Left cardiac atrium (tissue), 4 donors: ENCODE measurements at regions not wholly inside any gene's neighbourhood (a gene's known extent, or its start where the extent isn't known, plus 50 kb on each side); places are given as distances from the start of the nearest gene placed in this dataset.
"Not testable (repeated sequence)": the region's sequence is repeated elsewhere in the genome, so short reads cannot be mapped to it uniquely, and the experiment has no call there.

ENCODE experiments used
- ATAC-seq, 2 donors: fragments of 200-7000 bp; cut with Tn5 transposase; one replicate each; pipeline ENCODE4 v1.9.1; 2020; ENCODE audit warnings: mild to moderate bottlenecking in 2 of 2, moderate library complexity in 2 of 2
- DNase-seq: peaks from one replicate; pipeline ENCODE4 v3.0.0-alpha.2; 2020
- intact Hi-C, 2 donors: fragments of 100-400 bp; cut with DNase I; formaldehyde crosslinking; loops; one replicate each; pipeline versions ENCODE4 v1.14.1 to v1.15.1; 2022 to 2023
- donor health status: DM: no; HTN: yes; CAD: no.
- donor health status: DM: no; HTN: yes; CAD: no; lungs with severe emphysema.
- donor health status: DM: yes; HTN: yes; CAD: no.
- donor health status: Dilated cardiomyopathy.

- intact Hi-C loops = no loop called here
- no peak for DNase-seq
- ATAC-seq = no peak
Observed at GRCh38 chr16:76114681-76115080, 162.5 kb upstream of the CNTNAP4 start.

- ATAC-seq (no peak), DNase-seq (no peak)
- intact Hi-C loops = no loop called here
Observed at GRCh38 chr16:76118344-76118743, 158.9 kb upstream of the CNTNAP4 start.

GRCh38 chr16:76121636-76122035 is 155.6 kb upstream of the CNTNAP4 start:
- DNase-seq = no peak
- no peak for ATAC-seq
- intact Hi-C loops = no loop called here

GRCh38 chr16:76123966-76124365 is 153.2 kb upstream of the CNTNAP4 start:
- intact Hi-C loops = no loop called here
- ATAC-seq = no peak
- DNase-seq = no peak

GRCh38 chr16:76125871-76126270 is 151.3 kb upstream of the CNTNAP4 start:
- intact Hi-C loops = no loop called here
- DNase-seq (no peak), ATAC-seq (no peak)

- intact Hi-C loops, DNase-seq, ATAC-seq: not testable (repeated sequence)
Observed at GRCh38 chr16:76138056-76138455, 139.1 kb upstream of the CNTNAP4 start.

GRCh38 chr16:76157629-76158028 is 119.6 kb upstream of the CNTNAP4 start:
- ATAC-seq = no peak
- intact Hi-C loops = no loop called here
- DNase-seq = no peak

- DNase-seq (no peak), ATAC-seq (no peak)
- intact Hi-C loops = no loop called here
Observed at GRCh38 chr16:76162046-76162445, 115.2 kb upstream of the CNTNAP4 start.

- intact Hi-C loops = no loop called here
Observed at GRCh38 chr16:76164970-76165558, 112.1 kb upstream of the CNTNAP4 start.

GRCh38 chr16:76175718-76176117 is 101.5 kb upstream of the CNTNAP4 start:
- intact Hi-C loops = no loop called here

More at GRCh38 chr16:76164970-76165558, 112.1 kb upstream of the CNTNAP4 start:
- no peak for DNase-seq
- ATAC-seq = no peak

GRCh38 chr16:76176153-76176552 is 101.0 kb upstream of the CNTNAP4 start:
- DNase-seq (no peak), ATAC-seq (no peak)
- intact Hi-C loops = no loop called here

More at GRCh38 chr16:76175718-76176117, 101.5 kb upstream of the CNTNAP4 start:
- ATAC-seq = no peak
- DNase-seq = no peak

GRCh38 chr16:76176616-76177015 is 100.6 kb upstream of the CNTNAP4 start:
- no peak for ATAC-seq
- intact Hi-C loops = no loop called here
- DNase-seq = no peak

GRCh38 chr16:76182041-76182635 is 95.1 kb upstream of the CNTNAP4 start:
- DNase-seq = no peak
- no peak for ATAC-seq
- intact Hi-C loops = no loop called here

GRCh38 chr16:76183647-76184046 is 93.6 kb upstream of the CNTNAP4 start:
- DNase-seq = no peak
- ATAC-seq = no peak
- intact Hi-C loops = no loop called here

- ATAC-seq (no peak), DNase-seq (no peak)
- intact Hi-C loops = no loop called here
Observed at GRCh38 chr16:76190057-76190456, 87.1 kb upstream of the CNTNAP4 start.

GRCh38 chr16:76190480-76190879 is 86.7 kb upstream of the CNTNAP4 start:
- intact Hi-C loops = no loop called here
- DNase-seq (no peak), ATAC-seq (no peak)

GRCh38 chr16:76193906-76194615 is 83.1 kb upstream of the CNTNAP4 start:
- DNase-seq = no peak
- intact Hi-C loops = no loop called here
- no peak for ATAC-seq

- ATAC-seq (peak in 1 of 2 donors; percentile 39), DNase-seq (no peak)
- intact Hi-C loops = no loop called here
Observed at GRCh38 chr16:76194616-76195015, 82.6 kb upstream of the CNTNAP4 start.

GRCh38 chr16:76195056-76195455 is 82.1 kb upstream of the CNTNAP4 start:
- intact Hi-C loops = no loop called here
- ATAC-seq (peak in 1 of 2 donors; percentile 16), DNase-seq (no peak)

GRCh38 chr16:76195648-76196047 is 81.6 kb upstream of the CNTNAP4 start:
- ATAC-seq (no peak), DNase-seq (no peak)
- intact Hi-C loops = no loop called here

- no peak for DNase-seq
- intact Hi-C loops = no loop called here
- ATAC-seq = no peak
Observed at GRCh38 chr16:76197900-76198299, 79.3 kb upstream of the CNTNAP4 start.
